ENCODE measurements at regions not wholly inside any gene's neighbourhood (a gene's known extent, or its start where the extent isn't known, plus 50 kb on each side); places are given as distances from the start of the nearest gene placed in this dataset.

DNA sequence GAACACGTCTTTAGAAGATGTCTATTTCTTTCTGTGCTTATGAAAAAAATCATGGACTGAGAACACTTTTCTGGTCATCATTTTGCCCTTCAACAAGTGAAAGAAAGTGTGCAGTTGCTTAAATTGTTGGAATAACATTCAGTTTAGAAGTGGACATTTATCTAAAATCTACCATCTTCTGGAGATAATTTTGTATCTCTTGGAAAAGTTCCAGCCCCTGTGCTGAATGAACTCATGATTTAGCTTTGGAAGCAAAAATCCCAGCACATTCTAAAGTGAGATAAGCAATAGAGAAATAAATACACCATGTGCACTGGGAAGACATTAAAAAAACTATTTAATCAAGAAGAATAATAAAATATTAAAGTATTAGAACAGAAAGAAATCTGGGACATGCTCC is 1420.8 kb upstream of the SLC10A2 start:
- TF ChIP-seq ZNF2 (tag by site-specific recombination; IDR thresholded peaks at IDR 0.05) (no peak), ZNF792 (tag by site-specific recombination; IDR thresholded peaks at IDR 0.05) (no peak), ZBTB20 (tag by site-specific recombination; IDR thresholded peaks at IDR 0.05) (no peak), ZNF830 (tag by site-specific recombination; IDR thresholded peaks at IDR 0.05; ENCODE audit: low read depth) (no peak), ZNF561 (tag by site-specific recombination; IDR thresholded peaks at IDR 0.05; ENCODE audit: borderline replicate concordance) (no peak)
- TF ChIP-seq, protein P1, sequence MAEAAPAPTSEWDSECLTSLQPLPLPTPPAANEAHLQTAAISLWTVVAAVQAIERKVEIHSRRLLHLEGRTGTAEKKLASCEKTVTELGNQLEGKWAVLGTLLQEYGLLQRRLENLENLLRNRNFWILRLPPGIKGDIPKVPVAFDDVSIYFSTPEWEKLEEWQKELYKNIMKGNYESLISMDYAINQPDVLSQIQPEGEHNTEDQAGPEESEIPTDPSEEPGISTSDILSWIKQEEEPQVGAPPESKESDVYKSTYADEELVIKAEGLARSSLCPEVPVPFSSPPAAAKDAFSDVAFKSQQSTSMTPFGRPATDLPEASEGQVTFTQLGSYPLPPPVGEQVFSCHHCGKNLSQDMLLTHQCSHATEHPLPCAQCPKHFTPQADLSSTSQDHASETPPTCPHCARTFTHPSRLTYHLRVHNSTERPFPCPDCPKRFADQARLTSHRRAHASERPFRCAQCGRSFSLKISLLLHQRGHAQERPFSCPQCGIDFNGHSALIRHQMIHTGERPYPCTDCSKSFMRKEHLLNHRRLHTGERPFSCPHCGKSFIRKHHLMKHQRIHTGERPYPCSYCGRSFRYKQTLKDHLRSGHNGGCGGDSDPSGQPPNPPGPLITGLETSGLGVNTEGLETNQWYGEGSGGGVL (tag by site-specific recombination; IDR thresholded peaks at IDR 0.05) = no peak
- TF ChIP-seq, protein P2, sequence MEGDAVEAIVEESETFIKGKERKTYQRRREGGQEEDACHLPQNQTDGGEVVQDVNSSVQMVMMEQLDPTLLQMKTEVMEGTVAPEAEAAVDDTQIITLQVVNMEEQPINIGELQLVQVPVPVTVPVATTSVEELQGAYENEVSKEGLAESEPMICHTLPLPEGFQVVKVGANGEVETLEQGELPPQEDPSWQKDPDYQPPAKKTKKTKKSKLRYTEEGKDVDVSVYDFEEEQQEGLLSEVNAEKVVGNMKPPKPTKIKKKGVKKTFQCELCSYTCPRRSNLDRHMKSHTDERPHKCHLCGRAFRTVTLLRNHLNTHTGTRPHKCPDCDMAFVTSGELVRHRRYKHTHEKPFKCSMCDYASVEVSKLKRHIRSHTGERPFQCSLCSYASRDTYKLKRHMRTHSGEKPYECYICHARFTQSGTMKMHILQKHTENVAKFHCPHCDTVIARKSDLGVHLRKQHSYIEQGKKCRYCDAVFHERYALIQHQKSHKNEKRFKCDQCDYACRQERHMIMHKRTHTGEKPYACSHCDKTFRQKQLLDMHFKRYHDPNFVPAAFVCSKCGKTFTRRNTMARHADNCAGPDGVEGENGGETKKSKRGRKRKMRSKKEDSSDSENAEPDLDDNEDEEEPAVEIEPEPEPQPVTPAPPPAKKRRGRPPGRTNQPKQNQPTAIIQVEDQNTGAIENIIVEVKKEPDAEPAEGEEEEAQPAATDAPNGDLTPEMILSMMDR (tag by site-specific recombination; IDR thresholded peaks at IDR 0.05) = no peak
